Skin epidermis (tissue), 12 donors: ENCODE measurements at regions not wholly inside any gene's neighbourhood (a gene's known extent, or its start where the extent isn't known, plus 50 kb on each side); places are given as distances from the start of the nearest gene placed in this dataset.

Experiments
- H3K27ac ChIP-seq, 21 experiments: fragments of 200-600 bp; sonication (generic) in 11 of 21; one replicate each; pipeline ENCODE4 v1.5.0; 2020; ENCODE audit warnings: mild to moderate bottlenecking in 3 of 21, inconsistent platforms in 2 of 21, moderate library complexity in 2 of 21
- H3K4me3 ChIP-seq, 7 experiments: fragments of 200-600 bp; sonication (generic) in 2 of 7; one replicate each; pipeline ENCODE4 v1.5.0; 2020; ENCODE audit warnings: inconsistent platforms in 2 of 7, mild to moderate bottlenecking in 2 of 7, moderate library complexity in 1 of 7

- Histone ChIP-seq H3K4me3 (no peak overlapping the region), H3K27ac (no peak overlapping the region)
Observed at GRCh38 chr13:39225860-39226259, 187.6 kb downstream of the NHLRC3 start.

GRCh38 chr13:39226359-39226758, 188.1 kb downstream of the NHLRC3 start:
- Histone ChIP-seq H3K27ac (no peak overlapping the region), H3K4me3 (no peak overlapping the region)

GRCh38 chr13:39232401-39232980, 194.2 kb downstream of the NHLRC3 start:
- Histone ChIP-seq H3K27ac (no peak overlapping the region), H3K4me3 (no peak overlapping the region)

- Histone ChIP-seq H3K4me3 (no peak overlapping the region), H3K27ac (no peak overlapping the region)
Observed at GRCh38 chr13:39232999-39233398, 194.7 kb downstream of the NHLRC3 start.

DNA sequence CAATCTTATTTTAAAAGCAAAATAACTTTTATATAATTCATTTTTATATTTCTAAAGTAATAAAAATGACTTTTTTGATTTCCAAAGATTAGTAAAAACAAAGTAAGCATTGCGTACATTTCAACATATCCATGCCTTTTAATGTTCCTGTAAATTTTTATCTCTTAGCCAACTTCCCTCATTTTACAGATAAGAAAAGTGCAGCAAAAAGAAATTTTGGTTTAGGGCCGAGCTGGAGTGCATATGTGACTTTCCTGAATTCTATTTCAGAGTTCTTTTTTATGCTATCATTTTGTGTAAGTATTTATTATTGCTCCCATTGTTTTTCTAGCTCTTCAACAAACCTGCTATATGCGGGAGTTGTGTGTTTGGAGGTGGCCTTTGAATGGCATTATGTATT, 195.3 kb downstream of the NHLRC3 start:
- Histone ChIP-seq H3K27ac (no peak overlapping the region), H3K4me3 (no peak overlapping the region)

- Histone ChIP-seq H3K4me3 (no peak overlapping the region), H3K27ac (no peak overlapping the region)
Observed at GRCh38 chr13:39244561-39245230, 206.4 kb downstream of the NHLRC3 start.

DNA sequence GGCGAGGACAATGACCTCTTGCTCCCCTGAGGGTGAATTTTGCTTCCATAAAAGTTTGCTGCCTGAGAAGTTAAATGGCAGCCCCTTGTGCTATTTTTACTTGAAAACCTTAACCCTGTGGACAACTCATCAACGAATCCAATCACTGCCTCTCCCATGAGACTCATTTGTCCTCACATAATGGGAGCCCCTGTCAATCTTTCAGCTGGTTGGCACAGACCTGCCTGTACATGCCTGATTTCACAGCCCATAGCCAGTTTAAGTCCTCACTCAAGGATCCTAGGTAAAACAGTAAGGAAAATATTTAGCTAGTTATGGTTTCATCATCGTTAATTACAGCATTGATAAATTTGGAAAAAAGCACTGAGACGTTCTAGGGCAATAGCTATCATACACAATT, 207.4 kb downstream of the NHLRC3 start:
- no peak overlapping the region for H3K4me3 ChIP-seq
- no peak overlapping the region for H3K27ac ChIP-seq

- no peak overlapping the region for H3K4me3 ChIP-seq
- peak overlapping the region in 1 of 21 experiments; percentile 8 for H3K27ac ChIP-seq
Observed at GRCh38 chr13:39249982-39250381, 211.7 kb downstream of the NHLRC3 start.

DNA sequence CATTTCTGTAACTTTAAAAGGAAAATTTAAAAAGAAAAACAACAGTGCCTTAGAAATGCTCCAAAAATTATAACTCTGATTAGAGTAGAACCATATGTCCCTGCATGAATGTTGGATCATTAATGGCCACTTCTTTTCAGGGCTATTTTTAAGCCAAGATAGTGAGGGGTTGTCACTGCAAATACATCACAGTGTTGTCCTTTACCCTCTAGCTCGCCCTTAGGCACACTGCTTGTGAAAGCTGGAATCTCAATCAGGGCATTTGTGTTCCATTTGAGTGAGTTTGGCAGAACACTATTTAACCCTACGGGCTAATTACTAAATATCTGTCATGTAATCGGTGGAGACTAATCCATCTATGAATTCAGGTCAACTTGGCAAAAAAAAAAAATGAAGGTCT, 212.2 kb downstream of the NHLRC3 start:
- peak overlapping the region in 1 of 21 experiments; percentile 8 for H3K27ac ChIP-seq

DNA sequence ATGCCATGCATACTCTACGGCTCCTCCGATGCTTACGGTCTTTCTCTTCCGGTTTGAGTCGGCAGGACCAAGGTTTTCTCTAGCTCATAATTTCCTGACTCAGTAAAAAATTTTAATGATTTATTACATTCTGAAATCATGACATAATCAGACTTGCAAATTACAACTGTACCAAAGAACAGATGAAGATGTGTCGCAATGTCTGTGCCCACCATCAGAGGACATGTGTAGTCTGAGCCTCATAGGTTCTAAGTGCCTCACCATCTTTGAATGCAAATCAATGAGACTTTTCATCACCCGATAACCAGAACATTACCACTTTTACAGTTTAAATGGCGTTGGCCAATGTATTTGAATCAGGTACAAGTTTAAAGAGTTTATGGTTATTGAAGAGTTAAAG, 213.1 kb downstream of the NHLRC3 start:
- Histone ChIP-seq H3K4me3 (no peak overlapping the region), H3K27ac (no peak overlapping the region)

More for the DNA sequence above, 212.2 kb downstream of the NHLRC3 start:
- H3K4me3 ChIP-seq = no peak overlapping the region

DNA sequence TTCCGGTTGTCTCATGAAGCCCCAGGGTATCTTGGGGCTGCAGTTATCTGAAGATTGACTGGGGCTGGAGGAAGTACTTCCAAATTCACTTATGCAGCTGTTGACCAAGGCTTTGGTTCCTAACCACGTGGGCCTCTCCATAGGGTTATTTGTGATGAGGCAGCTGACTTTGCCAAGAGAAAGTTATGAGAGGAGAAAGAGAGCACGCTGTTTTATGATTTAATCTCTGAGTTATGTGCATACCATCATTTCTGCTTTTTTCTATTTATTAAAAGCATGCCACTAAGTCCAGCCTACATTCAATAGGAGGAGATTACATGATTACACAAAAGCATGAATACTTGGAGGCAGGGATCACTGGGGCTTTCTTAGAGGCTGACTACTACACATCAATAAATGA, 215.5 kb downstream of the NHLRC3 start:
- no peak overlapping the region for H3K4me3 ChIP-seq

DNA sequence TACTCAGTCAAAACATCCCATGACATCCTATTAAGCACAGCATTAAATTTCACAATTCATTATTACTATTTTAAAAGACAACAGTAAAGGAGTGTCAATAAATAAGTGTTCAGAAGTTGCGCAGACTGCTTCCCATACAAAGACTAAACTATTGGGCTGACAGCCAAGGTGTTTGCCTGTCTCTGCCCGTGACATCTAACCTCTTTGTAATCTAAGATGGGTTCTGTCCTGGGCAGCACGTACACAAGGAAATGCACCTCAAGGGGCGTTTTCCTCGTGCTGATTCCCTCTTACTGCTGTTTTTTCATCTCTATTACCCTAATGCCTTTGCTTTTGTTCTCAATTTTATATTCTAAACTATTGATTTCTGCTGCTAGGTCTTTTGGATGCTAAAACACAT, 216.3 kb downstream of the NHLRC3 start:
- no peak overlapping the region for H3K4me3 ChIP-seq
- H3K27ac ChIP-seq = no peak overlapping the region

More for the DNA sequence above, 215.5 kb downstream of the NHLRC3 start:
- no peak overlapping the region for H3K27ac ChIP-seq

DNA sequence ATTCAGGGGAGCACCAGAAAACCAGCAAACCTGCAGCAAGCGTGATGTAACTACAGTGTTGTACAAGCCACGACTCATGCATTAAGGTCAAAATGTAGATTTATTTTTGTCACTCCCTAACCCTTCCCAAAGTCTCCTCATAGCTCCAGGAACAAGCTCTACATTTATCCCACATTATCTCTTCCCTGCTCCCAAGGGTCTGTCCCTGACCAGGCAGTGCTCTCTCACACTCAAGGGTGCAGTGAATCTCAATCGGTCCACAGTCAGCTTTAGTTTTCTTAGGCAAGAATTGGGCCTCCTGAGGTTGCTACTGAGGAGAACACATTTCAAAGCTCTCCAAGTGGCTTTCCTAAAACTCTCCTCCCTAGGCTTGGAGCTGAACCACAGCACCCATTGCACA, 219.4 kb downstream of the NHLRC3 start:
- no peak overlapping the region for H3K4me3 ChIP-seq
- H3K27ac ChIP-seq = no peak overlapping the region

DNA sequence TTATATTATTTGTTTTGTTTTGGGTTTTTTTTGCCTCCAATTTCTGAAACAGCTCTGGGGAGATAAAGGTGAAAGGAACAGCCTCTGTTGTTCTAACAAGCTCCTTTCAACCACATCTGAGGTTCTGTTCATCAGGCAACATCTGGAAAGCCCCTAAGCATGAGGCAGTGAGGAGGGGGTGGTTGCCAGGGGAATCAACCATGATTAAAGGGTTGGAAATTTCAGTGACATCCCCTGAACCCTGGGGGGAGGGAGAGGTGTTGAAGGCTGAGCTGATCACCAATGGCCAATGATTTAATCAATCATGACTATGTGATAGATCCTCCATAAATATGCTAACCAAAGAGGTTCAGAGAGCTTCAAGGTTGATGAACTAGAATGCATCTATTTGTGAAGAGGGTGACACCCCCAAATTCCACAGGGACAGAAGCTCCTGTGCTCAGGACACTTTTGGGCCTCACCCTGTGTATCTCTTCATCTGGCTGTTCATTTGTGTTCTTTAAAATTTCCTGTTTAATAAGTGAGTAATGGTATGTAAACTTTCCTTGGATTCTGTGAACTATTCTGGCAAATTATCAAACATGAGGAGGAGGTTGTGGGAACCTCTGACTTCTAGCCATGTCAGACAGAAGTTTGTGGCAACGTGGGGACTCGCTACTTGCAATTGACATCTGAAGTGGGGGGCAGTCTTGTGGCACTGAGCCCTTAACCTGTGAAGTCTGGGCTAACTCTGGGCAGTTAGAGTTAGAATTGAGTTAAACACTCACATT, 221.3 kb downstream of the NHLRC3 start:
- Histone ChIP-seq H3K4me3 (no peak overlapping the region), H3K27ac (no peak overlapping the region)

DNA sequence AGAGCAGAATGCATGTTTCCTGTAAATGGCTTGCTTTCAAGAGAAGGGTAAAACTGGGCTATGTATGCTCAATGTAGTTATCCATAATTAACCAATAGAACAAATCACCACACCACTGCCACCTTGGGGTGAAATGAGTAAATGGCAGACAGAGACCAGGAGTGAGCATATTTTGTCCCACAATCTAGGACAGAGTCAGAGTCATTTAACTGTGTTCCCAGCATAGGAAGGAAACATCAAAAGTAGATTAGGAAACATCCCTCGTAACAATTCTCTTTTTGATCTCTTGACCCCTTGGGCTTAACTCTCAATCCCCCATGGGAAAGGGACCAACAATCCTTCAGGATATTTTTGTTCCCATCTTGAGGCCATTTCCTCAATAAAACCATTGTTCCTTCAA, 224.8 kb downstream of the NHLRC3 start:
- no peak overlapping the region for H3K4me3 ChIP-seq
- H3K27ac ChIP-seq = peak overlapping the region in 2 of 21 experiments; percentile 52 to 55

DNA sequence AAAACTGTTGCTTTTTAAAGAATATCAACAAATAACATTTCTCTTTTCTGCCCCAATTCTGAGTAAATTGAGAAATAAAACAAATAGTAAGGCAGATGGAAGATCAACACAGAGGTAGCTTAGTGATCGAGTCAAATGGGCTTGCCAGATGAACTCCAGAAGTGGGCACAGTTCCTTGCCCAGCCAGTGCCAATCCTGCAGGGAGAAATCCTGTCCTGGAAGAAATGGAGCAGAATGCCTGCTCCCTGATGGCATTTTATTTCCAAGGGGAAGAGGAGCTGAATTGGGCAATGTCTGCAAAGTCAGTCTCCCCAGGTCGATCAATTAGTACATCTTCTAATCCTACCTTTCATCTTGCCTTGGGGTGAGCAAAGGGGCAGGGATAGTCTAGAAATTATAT, 225.3 kb downstream of the NHLRC3 start:
- Histone ChIP-seq H3K4me3 (no peak overlapping the region), H3K27ac (peak overlapping the region in 3 of 21 experiments; percentile 17 to 55 (median 43))

DNA sequence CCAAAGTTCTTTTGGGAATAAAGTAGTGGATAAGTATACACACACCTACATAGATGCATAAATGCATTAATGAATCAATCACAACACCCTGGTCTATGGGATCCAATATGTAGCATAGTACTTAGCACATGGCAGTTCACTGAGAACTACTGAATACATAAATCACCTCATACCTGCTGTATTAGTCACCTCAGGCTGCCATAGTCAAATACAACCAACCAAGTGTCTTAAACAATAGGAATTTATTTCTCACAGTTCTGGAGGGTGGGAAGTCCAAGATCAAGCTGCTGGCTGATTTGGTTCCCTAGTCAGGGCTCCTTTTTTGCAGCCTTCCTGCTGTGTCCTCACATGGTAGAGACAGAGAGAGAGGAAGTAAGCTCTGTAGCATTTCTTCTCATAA, 228.2 kb downstream of the NHLRC3 start:
- H3K27ac ChIP-seq = no peak overlapping the region
- H3K4me3 ChIP-seq = no peak overlapping the region

- Histone ChIP-seq H3K27ac (no peak overlapping the region), H3K4me3 (no peak overlapping the region)
Observed at GRCh38 chr13:39268398-39268797, 230.1 kb downstream of the NHLRC3 start.

DNA sequence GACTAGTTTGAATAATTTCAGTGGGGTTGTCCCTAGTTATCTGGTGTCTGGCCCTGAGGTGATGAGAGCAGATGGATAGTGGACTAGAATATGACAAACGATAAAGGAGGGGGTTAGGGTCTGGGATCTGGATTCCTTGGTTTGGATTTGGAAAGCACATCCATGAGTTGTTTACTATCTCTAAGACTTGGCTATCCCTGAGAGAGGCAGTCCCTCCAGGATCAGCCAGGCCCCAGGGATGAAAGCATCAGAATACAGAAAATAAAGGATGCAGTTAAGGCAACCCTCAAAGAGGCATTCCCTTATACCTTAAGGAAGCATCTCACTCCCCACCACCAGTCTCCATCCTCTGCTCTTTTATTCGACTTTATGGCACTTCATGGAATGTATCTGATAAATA, 230.7 kb downstream of the NHLRC3 start:
- H3K27ac ChIP-seq = peak overlapping the region in 1 of 21 experiments; percentile 23

GRCh38 chr13:39269411-39269810, 231.2 kb downstream of the NHLRC3 start:
- Histone ChIP-seq H3K4me3 (no peak overlapping the region), H3K27ac (no peak overlapping the region)

More for the DNA sequence above, 230.7 kb downstream of the NHLRC3 start:
- H3K4me3 ChIP-seq = no peak overlapping the region

DNA sequence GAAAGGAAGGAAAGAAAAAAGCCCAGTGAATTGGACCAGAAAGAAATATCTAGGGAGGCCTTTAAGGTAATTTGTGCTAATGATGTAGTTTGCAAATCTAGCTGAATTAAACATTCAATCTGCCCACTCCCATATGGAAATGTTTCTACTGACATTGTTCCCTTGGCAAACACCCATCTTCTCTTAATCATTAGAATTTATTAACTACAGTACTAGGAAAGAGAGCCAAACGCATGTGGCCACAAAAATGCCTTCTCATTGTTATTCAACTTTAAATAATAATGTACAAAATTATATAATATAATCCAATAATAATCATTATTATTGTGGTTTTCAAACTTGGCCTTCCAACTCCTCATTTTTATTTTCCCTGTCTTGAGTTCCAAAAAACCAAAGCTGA, 234.7 kb downstream of the NHLRC3 start:
- Histone ChIP-seq H3K4me3 (no peak overlapping the region), H3K27ac (no peak overlapping the region)
